NCI-H1930 (cell line): ENCODE measurements at regions not wholly inside any gene's neighbourhood (a gene's known extent, or its start where the extent isn't known, plus 50 kb on each side); places are given as distances from the start of the nearest gene placed in this dataset.
"Not testable (repeated sequence)": the region's sequence is repeated elsewhere in the genome, so short reads cannot be mapped to it uniquely, and the experiment has no call there.

Experiments
- DNase-seq, 2 experiments: peaks; one replicate each; lab custom pipeline; 2025; lab: John Stamatoyannopoulos, UW

DNA sequence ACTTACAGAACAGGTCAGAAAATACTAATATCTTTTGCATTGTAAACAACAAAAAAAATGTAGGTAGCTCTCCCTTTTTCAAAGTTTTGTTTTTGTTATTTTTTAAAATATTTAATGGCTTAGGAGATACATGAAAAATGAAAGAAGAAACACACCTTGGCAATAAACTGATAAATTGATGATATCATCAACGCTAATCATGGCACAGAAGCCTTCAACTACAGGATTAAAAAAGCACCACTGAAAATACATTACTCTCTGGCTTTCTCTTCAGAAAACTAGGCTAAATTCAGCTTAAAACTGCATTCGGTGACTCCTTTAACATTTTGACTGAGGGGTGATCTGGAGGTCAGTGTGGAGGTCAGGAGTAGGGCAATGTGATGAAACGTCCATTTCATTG lies 1018.8 kb upstream of the FANCL start:
- DNase-seq = no peak

DNA sequence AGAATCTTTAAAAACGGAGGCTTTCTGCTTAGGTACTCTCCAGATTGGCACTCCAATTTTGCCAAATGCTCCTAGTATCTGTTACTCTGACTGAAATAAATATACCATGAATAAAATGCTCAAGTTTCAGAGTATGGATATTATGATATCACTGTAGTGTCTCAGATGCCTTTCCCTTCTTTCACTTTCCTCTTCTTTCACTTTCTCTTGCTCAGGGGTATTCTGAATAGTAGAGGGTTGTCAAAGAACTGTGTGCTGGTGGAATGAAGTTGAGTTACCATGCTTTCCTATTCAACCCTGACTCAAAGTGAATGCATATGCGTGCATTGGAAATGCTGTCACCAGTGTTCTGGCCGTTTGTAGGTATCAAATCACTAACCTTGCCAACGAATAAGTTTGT lies 1015.2 kb upstream of the FANCL start:
- no peak for DNase-seq

DNA sequence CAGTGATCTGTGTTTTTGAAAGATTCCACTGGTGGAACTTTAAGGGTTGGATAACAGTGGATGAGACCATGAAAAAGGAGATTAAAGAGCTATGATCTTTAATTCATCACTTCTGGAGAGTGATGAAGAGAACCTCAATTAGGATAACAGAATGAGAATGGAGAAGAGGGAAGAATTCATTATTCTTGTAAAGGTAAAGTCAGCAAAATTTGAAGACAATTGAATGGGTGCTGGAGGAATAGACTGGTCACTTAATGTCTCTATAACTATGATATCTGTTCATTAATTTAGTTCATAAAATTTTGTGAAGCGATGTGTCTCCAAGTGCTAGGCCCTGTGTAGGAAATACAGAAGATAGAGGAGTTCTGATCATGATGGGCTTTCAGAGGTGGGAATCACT lies 1013.2 kb upstream of the FANCL start:
- no peak for DNase-seq

DNA sequence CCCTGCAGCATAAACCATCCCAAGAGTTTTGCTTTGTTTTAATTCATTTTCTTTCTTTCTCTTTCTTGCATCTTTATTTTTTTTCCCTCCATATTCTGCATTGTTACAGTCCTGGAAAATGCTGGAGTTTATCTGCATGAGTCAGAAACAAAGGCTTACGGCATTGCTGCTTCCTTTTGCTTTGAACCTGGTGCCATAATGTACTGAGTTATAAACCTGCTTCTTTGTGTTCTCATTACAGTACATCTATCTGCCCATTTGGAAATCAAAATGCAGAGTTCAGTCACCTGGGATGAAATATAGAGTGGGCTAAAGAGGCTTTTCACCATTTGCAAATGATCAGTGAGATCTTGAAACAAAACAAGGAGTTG lies 1009.2 kb upstream of the FANCL start:
- no peak for DNase-seq

DNA sequence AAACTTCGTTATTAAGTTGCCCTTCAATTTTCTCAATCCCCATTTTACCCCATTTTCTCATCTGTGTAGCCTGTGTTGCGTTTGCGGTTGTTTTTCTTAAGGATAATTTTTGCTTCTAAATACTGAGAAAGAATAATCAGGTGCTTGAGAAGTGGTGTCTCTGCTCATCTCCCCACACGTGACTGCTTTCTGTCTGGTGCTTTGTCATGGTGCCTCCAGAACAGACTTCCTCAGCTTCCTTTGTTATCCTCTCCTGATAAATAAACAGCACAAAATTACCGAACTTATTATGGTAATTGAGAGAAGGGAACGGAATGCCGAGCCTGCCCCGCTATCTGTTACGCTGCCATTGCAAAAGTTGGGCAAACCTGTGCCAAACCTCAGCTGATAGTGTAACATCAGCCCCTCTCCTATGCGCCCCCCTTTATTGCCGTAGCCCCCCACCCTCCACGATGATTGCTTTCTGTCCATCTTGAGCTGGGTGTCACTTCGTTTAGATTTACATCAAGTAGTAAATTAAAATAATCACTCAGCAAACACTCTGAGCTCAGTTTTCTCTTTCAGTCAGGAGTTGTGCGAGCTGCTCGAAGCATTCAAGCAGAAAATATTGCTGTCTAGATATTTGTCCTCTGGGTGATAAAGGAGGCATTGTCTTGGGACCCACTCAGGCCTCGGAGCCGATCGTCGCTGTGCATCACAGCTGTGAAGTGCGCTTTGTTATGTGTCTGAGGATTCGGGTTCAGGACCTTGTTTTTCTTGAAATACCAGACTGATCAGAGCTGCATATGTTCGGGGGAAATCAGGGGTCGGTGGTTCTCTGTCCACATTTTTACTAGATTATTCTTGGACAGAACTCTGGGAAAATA lies 1008.5 kb upstream of the FANCL start:
- DNase-seq = peak; percentile 29 to 58

DNA sequence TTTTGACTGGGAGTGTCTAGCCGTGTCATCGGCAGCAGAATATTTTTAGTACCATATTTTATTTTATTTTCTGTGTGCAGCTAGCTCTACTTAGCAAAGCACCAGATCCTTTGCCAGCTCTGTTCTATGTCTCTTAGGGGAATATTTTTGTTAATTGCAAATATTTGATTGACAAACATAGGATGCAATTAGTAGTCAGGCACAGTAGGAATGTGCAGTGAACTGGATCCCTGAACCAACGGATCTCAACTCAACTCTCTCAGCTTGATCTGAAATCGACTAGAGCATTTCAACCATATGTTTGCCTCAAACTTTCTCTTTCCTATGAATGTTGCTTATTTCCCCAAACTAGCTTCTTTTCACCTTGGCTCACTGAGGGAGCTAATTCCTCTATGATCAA lies 998.0 kb upstream of the FANCL start:
- no peak for DNase-seq

DNA sequence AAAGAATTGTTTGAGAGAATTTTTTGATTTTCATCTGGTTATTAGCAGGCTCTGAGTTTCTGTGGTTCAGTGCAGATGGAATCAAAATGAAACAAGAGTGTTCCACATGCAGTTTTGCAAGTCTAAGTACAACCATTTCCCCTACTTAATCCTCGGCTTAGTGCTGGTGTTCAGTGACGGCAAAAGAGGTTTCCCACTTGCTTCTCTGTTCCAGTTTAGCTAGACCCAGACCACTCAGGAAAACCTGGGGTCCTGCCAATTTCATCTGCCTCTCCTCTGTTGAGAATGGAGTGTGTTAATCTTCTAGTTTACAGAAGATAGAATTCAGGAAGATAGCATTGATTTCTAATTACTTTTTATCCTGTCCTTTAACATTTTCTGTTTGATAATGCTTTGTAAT lies 996.2 kb upstream of the FANCL start:
- DNase-seq = no peak

DNA sequence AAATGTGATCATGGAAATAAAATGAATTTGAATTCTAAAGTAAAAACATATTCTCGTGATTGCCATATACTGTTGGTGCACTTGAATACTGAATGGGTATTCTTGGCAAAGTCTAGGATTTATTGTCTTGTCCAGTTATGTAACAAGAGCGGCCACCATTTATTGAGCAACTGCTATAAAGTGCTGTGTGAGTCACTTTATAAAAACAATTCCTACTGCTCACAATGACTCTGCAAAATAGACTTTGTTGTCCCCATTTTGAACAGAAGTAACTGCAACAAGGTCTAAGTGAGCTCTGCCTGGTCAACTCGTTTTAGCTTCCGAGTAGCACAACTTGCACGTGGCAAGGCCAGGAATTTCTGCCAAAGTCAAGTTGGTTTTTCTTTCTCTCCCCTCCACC lies 995.6 kb upstream of the FANCL start:
- DNase-seq = no peak

DNA sequence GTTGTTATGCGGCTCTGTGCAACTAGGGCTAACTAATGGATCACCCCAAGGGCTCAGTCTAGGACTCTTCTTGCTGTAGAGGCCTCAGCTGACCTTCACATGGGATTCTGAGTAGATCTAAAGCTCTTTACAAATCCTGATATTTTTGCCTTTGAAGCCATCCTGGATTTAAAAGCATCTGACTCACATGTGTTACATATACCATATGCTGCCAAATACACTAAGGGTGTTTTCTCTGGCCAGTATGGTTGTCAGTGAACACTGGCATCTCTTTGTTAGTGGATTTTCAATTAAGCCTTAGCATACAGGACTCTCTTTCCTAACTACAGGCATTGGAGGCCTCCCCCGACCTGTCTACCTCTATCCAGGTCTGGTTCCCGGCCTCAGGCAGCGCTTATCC lies 992.8 kb upstream of the FANCL start:
- no peak for DNase-seq

DNA sequence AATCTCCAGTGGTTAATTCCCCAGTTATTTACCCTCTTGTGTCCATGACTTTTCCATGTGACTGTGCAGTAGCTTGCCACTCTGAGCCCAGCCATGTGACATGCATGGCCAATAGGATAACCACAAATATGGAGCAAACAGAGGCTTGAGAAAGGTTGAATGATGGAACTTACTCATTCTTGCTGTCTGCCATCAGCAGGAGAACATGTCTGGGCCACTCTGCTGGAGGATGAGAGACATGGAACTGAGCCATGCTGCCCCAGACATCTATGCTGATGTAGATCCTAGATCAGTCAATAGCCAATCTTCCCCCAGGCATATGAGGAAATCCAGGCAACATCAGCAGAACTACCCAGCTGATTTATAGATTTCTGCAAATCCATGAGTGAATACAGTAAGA lies 992.3 kb upstream of the FANCL start:
- DNase-seq = no peak

DNA sequence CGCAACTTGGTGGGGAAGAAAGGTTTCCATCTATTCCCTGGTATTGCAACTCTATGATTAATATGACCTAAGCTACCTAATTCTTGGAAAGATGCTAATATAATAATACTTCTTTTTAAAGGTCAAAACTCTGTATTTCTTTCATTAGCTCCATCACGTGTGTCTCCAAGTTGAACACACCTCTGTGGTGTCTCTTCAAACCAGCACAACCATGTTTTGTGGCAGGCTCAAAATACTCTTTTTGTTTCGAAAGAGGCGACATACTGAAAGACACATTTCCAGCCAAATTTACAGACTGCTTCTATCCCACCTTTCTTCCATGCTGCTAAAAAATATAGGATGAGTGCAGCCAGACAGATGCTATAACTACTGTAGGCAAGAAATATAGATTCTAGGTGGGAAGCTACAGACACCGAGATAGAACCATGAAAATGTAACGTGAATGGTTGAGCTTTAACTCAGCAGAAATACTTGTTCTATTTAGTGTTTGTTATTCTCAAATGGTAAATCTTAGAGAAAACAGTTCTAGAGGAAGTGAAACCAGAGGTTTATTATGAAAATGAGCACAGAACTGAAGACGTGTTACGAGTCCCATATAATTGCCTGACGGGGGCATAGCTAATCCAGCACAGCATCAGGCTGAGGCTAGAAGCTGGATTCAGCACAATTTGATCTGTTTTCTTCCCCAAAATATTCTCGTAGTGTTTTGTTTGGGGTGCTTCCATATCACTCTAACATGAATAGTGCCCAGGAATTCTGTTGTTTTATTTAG lies 991.5 kb upstream of the FANCL start:
- no peak for DNase-seq

DNA sequence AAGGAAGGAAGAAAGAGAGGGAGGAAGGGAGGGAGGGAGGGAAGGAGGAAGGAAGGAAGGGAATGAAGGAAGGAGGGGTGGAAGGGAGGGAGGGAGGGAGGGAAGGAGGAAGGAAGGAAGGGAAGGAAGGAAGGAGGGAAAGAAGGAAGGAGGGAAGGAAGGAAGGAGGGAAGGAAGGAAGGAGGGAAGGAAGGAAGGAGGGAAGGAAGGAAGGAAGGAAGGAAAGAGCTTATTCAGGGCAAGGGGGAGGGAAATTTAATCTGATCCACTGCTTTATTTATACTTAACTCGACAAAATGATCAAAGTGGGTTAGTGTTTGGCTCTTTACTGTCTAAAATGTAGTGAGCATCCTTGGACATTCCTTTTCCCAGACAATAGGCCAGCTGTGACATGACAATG lies 985.2 kb upstream of the FANCL start:
- not testable (repeated sequence) for DNase-seq

DNA sequence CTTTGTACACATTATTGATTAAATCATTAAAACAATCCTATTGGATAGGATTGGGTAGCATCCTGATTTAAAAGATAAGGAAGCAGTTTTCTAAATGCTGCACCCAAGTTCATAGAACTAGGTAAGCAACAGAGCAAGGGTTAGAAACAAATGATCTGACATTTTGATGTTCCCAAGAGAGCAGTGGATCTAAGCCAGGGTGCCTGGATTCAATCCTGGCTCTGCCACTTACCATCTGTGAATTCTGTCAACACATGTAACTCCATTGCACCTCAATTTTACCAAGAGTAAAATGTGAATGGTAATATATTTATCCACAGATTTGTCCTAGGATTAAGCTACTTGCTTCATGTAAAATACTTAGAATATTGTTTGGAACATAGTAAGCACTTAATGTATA lies 982.6 kb upstream of the FANCL start:
- no peak for DNase-seq

DNA sequence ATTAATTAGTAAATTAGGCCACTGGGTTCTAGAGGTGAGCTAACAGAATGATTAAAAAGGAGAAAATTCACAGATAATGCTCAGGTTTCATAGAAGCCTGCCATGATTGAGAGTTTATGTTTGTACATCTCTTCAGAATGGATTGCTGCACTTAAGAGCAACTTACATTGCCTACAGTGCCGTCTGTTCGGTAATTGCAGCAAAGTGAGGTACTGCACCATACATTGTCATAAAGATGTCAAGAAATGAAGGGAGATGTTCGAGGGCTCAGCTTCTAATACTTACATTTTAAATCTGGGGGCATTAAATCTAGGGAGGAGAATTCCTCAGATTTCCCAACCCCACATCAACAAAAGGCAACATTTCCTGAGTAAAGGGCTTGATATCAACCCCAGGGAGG lies 976.2 kb upstream of the FANCL start:
- no peak for DNase-seq

DNA sequence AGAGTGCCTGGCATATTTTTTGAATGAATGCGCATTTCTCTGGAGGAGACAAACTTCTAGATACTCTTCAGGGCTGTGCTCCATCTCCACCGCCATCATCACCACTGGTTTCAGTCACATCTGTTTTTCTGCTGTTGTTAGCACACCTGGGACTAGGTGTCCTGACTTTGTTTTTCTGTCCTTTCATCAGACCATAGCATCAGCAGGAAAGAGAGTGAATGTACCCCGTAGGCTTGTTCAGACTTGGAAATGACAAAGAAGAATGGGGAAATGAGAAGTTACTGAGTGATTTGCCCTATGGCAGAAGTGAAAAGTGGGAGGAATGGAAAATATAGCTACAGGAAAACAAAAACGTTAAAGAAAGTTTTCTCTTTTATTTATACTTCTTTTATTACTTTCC lies 965.2 kb upstream of the FANCL start:
- DNase-seq = no peak

DNA sequence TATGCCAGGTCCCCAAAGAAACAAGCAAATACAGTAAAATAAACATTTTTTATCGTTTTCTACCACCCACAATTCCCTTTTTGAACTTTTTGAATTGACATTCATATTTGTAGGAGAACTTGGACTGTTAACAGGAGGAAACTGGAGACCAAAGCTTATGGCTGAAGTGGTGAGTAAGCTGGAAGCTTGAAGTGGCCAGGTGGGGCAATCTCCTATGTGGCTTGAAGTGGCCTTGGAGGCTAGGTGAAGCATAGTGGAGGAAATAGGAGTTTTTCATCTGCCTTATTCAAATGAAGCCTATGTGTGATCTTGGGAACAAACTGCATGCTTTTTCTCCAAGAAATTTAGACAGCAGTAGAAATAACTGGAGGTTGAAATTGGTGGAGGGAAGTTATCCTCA lies 962.9 kb upstream of the FANCL start:
- DNase-seq = no peak

DNA sequence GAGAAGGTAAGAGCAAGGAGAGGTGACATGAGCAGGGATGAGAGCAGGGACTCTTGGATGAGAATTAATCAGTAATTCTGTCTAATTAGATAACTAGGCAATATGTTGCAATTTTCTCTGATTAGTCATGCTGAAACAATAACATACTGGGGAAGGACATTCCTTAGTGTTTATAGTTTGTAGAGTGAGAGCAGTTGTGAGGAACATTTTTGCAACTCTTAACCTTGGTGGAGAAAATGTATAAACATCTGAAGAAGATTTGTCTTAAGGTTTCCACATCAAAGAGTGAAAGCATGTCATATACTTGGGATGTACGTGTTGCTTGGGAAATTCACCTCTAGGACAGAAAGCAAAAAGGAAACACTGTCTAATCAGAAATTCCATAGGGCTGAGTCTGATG lies 955.4 kb upstream of the FANCL start:
- DNase-seq = no peak

DNA sequence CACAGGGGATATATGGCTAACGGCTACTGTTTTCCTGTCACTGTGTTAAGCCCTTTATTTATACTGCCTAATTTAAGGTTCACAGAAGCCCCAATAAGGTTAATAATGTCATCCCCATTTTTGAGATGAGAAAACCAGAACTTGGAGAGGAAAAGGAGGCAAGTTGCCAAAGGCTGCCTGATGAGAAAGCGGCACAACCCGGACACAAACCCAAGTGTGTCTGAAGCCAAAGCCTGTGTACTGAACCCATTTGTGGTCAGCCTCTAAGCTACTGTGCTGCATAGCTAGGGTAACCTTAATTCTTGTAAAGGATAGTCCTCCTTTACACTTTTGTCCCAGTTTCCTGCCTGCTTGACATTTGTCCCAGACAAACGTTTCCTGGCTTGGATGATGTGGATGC lies 954.7 kb upstream of the FANCL start:
- DNase-seq = no peak

DNA sequence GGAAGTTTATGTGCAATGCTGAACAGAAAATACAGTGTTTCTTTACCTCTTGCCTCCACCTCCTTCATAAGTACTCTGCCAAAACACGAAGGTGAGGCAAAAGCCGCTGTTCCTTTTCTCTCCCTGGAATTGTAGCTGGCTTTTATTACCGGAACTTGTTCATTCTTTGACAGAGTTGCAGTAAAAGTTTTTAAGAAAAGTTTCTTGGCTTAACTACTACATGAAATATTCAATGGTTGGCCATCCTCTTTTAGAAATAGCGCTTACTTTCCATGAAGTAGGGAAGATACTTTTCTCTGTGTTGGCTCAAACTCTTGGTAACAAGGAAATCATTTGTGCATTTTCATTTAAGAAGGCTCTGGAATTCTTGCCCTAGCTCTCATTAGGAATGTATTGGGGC lies 950.7 kb upstream of the FANCL start:
- no peak for DNase-seq

DNA sequence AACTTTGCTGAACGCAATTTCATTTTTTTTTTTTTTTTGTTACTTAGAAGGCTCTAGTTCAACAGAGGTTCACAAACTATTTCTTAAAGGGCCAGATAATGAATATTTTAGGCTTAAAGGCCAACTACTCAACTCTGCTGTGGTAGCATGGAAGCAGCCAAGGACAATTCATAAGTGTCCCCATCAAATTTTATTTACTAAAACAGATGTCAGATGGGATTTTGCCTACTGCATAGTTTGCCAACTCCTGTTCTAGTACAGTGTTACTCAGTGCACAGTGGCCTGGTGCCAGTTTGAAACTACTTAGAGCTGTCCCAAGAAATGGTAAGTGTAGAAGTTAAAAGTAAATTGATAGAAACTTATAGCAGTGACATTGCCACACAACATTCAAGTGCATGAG lies 949.4 kb upstream of the FANCL start:
- no peak for DNase-seq

DNA sequence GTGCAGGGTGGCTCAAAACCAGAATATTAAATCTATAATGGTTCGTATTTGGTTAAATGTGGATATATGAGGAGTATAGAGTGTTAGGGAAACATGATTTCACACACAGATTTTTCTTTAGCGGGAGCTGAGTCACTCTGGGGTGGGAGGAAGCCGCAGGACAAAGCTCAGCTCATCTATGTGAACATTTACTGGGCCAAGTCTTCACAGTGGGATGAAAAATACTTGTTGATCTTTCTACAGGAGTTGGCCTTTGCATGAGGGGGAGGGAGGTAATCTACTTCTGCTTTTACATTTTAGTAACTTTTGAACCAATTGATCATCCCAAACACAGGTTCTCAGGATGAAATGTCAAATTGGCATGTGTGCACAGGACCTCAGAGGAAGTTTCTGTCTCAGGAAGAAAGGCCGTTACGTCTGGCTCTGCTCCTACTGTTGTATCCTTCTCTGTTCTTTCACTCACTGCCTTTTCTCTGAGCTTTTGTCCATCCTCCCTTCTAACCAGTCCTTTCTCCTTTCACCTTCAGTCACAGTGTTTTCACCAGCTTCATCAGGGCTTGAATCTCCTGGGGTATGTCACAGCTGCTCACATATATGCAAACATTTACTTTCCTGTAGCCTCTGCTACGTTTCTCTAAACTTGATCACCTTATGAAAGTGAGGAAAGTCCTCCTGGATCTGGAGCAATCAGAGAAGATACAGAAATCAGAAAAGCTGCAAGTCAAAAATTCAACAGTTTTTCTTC lies 943.3 kb upstream of the FANCL start:
- no peak for DNase-seq

DNA sequence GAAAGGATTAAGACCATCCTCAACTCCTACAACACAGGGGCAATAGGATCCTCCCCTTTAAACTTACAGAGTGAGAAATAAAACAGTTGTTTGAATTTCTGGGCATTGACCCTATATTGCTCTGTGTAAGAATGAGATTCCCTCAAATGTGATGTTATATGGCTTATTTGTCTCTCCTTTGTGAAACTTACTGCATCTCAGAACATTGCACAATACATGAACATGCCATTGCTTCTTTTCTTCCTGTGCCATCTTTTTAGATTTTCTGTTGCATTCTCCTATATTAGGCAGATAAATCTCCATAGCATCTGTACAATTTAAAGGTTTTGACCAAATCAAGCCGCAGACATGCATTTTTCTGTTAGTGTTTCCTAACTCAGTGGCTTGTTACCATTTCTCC lies 941.9 kb upstream of the FANCL start:
- DNase-seq = no peak

DNA sequence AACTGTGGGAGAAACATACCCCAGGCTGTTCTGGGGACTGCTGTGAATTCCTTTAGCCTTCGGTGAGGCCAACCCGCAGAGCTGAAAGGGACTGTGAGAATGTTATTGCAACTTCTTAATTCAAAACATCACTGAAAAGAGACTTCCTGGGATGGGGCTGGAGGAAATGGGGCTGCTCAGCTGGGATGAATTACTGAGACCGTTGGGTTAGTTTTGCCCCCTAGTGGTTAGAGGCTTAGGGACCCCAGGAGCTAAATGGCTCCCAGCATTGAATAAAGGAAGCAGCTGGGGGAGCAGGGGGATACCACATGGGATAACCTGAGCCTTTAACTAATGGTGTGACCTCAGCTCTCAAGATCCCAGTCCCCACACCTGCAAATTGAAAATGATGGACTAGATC lies 941.1 kb upstream of the FANCL start:
- peak in 1 of 2 experiments; percentile 11 for DNase-seq
